ENCODE measurements at regions not wholly inside any gene's neighbourhood (a gene's known extent, or its start where the extent isn't known, plus 50 kb on each side); places are given as distances from the start of the nearest gene placed in this dataset.

DNA sequence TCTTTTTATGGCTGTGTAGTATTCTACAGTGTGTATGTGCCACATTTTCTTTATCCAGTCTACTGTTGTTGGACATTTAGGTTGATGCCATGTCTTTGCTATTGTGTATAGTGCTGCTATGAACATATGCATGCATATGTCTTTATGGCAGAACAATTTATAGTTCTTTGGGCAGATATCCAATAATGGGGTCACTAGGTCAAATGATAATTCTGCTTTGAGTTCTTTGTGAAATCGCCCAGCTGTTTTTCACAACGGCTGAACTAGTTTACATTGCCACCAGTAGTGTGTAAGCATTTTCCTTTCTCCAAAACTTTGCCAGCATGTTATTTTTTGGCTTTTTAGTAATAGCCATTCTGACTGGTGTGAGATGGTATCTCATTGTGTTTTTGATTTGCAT is 214.8 kb upstream of the TMEM229A start:
- WGBS (ENCODE audit: extremely low coverage, insufficient read length, low lambda C conversion rate): no CpG with 5 or more reads among the region's 2 CpGs
- no peak overlapping the region for H2BK15ac ChIP-seq (ENCODE audit: low read depth, low read length)
- no peaks in the 10 kb centered on the region for H3K79me2 ChIP-seq (ENCODE audit: insufficient read depth, low read length)
- H3K4ac ChIP-seq (ENCODE audit: low read depth, low read length): no peak overlapping the region
- peaks cover 4 to 7% of the 10 kb centered on the region in 2 experiments; a peak in 3 of 4 replicates for H3K4me1 Mint-ChIP-seq
- DNase-seq: no peak
- H3K27ac ChIP-seq (ENCODE audit: insufficient read length, low read depth, low read length): no peak overlapping the region
- no peaks in the 10 kb centered on the region for H3K27me3 ChIP-seq (ENCODE audit: insufficient read depth, low read length)
- H3K18ac ChIP-seq (ENCODE audit: insufficient read length, low read depth, low read length): no peak overlapping the region
- H3K23me2 ChIP-seq (ENCODE audit: insufficient read length, low read depth, low read length, poor library complexity, severe bottlenecking): no peaks in the 10 kb centered on the region
- no peaks in the 10 kb centered on the region for H4K20me1 ChIP-seq (ENCODE audit: control insufficient read depth, insufficient read depth, insufficient read length)
- no peak overlapping the region for H3K9ac ChIP-seq (ENCODE audit: extremely low read depth, insufficient read length, low read length)
- H3K23ac ChIP-seq (ENCODE audit: insufficient read length, low read depth, low read length): no peak overlapping the region
- TF ChIP-seq, protein P1, sequence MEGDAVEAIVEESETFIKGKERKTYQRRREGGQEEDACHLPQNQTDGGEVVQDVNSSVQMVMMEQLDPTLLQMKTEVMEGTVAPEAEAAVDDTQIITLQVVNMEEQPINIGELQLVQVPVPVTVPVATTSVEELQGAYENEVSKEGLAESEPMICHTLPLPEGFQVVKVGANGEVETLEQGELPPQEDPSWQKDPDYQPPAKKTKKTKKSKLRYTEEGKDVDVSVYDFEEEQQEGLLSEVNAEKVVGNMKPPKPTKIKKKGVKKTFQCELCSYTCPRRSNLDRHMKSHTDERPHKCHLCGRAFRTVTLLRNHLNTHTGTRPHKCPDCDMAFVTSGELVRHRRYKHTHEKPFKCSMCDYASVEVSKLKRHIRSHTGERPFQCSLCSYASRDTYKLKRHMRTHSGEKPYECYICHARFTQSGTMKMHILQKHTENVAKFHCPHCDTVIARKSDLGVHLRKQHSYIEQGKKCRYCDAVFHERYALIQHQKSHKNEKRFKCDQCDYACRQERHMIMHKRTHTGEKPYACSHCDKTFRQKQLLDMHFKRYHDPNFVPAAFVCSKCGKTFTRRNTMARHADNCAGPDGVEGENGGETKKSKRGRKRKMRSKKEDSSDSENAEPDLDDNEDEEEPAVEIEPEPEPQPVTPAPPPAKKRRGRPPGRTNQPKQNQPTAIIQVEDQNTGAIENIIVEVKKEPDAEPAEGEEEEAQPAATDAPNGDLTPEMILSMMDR (conservative IDR thresholded peaks at IDR 0.05): no peak
- H4K91ac ChIP-seq (ENCODE audit: insufficient read length, low read depth, low read length): no peak overlapping the region
- H3K27me3 Mint-ChIP-seq (ENCODE audit: low read depth): no peaks in the 10 kb centered on the region
- H3K9me3 ChIP-seq (ENCODE audit: control insufficient read depth, low read depth, low read length): no peaks in the 10 kb centered on the region
- no peak overlapping the region for H2BK12ac ChIP-seq (ENCODE audit: insufficient read length, low read depth, low read length)
- no peak overlapping the region for H3K14ac ChIP-seq (ENCODE audit: insufficient read depth, low read length)
- no peak overlapping the region for H3K27ac Mint-ChIP-seq
- no peak overlapping the region for H3K4me3 Mint-ChIP-seq
- no peak overlapping the region for H3K4me2 ChIP-seq (ENCODE audit: insufficient read depth, insufficient read length, low read length)
- no peak overlapping the region for H3K56ac ChIP-seq (ENCODE audit: insufficient read length, low read depth, low read length)
- H2BK20ac ChIP-seq (ENCODE audit: low read depth, low read length, poor library complexity, severe bottlenecking): no peak overlapping the region
- H3K9me3 Mint-ChIP-seq: no peaks in the 10 kb centered on the region
- H4K5ac ChIP-seq (ENCODE audit: insufficient read length, low read depth, low read length): no peak overlapping the region
- peaks cover 3% of the 10 kb centered on the region; the same call in 1 of the 2 replicates for H3K4me1 ChIP-seq (ENCODE audit: insufficient read depth, low read length)
- no peak overlapping the region for H4K8ac ChIP-seq (replicated peaks; ENCODE audit: insufficient read length, low read depth, low read length)
- H2AFZ ChIP-seq (ENCODE audit: low read length): no peak overlapping the region
- H3K36me3 Mint-ChIP-seq (ENCODE audit: insufficient read depth in 1 of 3, low read depth in 3 of 3): no peaks in the 10 kb centered on the region
- H3T11ph ChIP-seq (ENCODE audit: low read length): no peak overlapping the region
- no peaks in the 10 kb centered on the region for H3K79me1 ChIP-seq (ENCODE audit: insufficient read depth, low read depth, low read length, poor library complexity, severe bottlenecking)
- H2BK120ac ChIP-seq (ENCODE audit: low read depth, low read length, poor library complexity, severe bottlenecking): no peak overlapping the region
- no peak overlapping the region for H2AK5ac ChIP-seq (ENCODE audit: insufficient read length, low read length)
- H2BK5ac ChIP-seq (ENCODE audit: insufficient read length, low read length): no peak overlapping the region

Data from H9 (cell line).